Activated CD8-positive, alpha-beta memory T cell treated with anti-CD3 and anti-CD28 coated beads, Interleukin-2, amount 50 U/mL, for 24 hours (primary cell): ENCODE measurements at regions not wholly inside any gene's neighbourhood (a gene's known extent, or its start where the extent isn't known, plus 50 kb on each side); places are given as distances from the start of the nearest gene placed in this dataset.

Experiments
- DNase-seq: peaks from one replicate; pipeline ENCODE4 v3.0.0-alpha.2; 2020; ENCODE audit errors: extremely low read depth

DNA sequence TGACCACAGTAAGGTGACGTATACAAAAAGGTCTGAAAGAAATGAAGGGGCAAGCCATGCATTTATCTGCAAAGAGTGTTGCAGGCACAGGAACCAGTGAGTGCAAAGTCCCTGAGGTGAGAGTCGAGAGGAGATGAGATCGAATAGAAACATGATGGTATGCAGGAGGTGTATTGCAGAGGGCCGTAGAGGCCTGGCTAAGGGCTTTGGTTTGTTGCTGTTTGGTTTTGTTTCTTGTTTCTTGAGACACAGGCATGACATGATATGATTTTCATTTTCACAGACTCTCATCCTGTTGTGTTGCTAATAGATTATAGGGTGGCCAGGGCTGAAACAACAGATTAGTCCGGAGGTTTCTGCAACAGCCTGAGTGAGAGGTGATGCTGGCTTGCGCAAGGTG is 80.4 kb downstream of the HSPH1 start:
- DNase-seq = no peak

DNA sequence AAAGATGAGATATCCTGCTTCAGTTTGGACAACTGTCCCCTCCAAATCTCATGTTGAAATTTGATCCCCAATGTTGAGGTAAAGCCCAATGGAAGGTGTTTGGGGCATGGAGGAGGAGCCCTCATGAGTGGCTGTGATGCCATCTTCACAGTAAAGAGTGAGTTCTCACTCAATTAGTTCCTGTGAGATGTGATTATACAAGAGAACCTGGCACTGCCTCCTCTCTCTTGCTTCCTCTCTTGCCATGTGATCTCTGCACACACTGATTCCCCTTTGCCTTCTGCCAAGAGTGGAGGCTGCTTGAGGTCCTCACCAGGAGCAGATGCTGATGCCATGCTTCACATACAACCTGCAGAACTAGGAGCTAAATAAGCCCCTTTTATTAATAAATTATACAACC is 86.9 kb downstream of the HSPH1 start:
- DNase-seq = no peak

DNA sequence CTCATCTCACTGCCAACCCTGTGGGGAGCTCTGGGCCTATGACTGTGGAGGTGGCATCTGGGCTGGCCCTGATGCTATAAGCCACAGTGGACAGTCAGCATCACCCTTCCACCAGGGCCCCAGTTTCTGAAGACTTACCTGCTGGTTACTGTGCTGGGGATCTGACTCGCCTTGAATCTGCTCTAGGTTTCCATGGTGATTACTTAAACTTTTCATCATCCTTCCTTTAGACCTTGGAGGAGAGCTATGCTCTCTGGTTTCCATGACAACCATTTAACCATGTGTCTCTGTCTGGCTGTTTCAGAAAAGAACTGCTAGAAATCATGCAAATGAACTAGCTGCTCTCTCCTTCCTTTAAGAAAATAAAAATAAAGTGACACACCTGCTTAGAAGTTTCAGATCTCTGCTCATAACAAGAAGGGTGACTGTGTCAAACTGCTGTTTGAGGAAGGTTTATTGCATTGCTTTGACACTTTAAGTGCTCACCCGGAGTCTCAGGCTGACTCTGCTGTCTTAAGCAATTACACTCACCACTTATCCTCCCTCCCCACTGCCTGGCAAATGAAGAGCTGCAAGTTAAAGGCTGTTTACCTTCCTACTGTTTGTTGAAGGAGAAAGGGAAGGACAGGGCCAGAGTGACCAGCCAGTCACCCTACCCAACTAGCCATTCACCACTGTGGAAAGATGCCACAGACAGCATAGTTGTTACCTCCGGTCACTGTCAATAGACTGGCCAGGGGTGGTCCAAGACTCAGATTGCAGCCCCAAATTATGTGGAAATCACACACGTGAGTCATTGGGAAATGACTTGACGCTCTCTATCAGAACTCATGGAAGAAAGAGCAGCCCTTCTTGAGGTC is 87.6 kb downstream of the HSPH1 start:
- no peak for DNase-seq

DNA sequence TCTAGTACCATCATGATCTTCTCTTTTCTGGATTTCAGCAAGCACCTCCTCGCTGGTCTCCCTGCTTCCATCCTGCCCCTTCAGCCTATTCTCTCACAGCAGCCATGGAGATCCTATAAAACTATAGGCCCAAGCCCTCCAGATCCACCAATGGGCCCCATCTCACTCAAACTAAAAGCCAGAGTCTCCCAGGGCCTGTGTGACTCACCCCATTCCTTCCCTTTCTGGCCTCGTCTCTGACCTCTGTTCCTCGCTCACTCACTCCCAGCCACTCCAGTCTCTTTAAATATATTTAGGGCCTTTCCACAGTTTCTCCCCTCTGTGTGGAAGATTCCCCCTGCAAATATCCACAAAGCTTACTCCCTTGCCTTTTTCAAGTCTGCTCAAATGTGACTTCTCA is 89.7 kb downstream of the HSPH1 start:
- DNase-seq = no peak

DNA sequence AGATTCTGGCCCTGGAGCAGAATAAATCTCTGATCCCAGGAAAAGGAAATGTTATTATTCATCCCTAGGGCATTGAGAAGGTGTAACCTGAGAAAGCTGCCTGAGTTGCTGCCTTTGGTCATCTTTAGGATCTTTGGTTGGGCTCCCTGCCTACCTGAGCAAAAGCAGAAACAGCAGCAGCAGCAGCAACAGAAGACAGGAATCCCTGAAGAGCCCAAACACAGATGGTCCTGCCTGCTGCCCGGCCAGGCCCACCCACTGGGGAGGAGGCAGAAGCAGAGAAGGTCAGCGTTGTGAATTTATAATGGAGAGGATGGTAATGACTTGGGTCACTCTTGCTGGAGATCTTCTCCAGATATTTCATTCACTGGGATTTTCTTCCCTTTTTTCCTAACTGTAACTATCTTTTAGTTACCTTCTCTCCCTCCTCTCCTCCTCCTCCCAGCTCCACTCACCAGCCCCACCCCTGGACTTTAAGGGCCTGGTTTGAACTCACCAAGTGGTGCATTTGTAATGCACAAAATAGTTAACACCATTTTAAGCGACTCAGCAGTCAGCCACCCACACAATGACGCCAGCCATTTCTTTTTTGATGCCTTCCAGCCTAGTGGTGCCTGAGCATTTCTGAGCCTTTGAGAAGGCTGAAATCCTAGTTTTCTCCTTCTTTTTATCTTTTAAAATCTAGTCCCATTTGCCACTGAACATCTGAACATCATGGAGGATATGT is 91.7 kb downstream of the HSPH1 start:
- DNase-seq = no peak

DNA sequence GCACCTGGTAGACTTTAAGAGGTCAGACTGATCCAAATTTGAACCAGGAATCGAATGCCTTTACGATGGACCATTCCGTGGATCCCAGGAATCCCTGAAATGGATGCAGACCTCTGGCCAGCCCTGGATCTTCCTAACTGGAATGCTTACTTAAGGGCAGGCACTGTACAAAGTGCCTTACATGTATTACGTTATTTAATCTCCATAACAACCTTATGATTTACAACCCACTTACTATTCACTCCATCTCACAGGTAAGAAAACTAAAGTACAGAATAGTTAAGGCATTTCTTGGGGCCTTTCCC is 93.6 kb downstream of the HSPH1 start:
- DNase-seq = no peak

DNA sequence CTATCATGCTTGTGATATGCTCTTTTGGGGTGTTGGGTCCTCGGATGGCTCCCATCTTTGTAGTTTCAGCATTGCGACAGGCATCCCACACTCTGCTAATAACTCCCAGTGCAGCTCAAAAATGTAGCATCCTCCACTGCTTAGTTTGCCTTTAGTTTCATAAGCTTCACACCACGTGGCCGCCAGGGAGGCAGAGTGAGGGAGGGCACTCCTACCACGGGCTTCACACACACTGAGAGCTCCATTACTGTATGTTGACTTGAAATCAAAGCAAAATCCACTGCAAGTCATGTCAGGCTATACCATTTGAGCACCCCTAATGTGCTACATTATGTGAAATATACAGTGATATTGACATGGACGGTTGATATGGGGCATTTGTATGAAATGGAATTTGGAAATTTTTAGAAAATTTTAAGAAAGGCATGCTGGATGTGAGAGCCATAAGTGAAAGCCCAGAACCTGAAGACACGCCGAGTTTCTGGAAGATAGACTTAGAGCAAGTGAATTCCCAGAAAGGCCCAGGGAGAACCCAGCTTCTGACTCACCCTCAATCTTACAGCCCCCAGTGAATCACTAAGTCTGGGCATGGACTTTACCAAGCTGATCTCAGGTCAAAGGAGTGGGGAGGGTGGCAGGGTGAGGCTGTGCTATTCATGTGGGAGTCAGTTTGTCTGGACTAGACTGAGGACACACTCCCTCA is 94.1 kb downstream of the HSPH1 start:
- DNase-seq = no peak

DNA sequence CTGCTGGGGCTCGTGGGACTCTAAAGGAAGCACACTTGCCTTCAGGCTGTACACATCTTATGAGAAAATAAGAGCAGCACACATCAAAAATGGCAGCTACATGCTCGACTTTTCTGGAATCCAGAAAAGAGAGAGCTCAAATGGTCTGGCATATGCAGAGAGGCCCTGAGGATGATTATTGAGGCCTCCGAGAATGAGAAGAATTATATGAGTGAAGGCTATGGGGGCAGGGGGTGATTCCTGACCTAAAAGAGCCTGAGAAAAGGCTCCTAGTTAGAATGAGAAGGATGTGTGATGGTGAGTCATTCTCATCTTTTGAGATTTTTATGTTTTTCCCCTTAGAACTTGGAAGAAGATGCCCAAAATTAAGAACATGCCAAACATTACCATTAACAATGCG is 97.1 kb downstream of the HSPH1 start:
- DNase-seq = no peak

DNA sequence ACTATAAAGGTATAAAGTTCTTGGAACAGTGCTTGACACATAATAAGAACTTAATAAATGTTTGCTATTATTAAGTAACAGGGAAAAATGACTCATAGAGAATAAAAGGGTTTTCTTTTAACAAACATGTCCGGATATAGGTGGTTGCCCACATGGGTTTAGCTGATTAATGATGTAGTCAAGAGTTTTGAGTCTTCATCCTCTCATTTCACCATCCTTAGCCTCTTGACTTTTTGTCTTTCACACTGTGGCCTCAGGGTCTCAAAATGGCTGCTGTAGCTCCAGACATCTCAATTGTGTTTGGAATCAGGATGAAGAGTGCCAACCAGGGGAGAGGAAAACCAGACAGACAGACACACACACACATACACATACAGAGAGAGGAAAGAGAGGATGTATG is 97.9 kb downstream of the HSPH1 start:
- no peak for DNase-seq

DNA sequence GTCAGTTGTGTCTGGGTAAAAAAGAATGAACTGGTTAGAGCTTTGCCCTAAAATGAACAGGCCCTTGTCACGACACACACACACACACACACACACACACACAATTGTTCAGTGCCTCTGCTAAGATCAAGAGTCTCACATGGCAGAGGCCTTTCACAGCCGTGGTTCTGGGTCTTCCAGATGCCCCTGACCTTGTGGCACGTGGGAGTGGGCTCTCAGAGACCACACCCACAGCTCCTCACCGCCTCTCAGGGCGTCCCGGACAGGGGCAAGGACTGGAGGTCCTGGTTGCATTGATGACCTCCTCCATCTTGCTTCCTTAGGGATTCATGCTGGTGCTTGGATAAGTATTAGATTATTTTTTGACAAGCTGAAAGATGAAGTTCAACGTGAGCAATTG is 101.0 kb downstream of the HSPH1 start:
- no peak for DNase-seq

DNA sequence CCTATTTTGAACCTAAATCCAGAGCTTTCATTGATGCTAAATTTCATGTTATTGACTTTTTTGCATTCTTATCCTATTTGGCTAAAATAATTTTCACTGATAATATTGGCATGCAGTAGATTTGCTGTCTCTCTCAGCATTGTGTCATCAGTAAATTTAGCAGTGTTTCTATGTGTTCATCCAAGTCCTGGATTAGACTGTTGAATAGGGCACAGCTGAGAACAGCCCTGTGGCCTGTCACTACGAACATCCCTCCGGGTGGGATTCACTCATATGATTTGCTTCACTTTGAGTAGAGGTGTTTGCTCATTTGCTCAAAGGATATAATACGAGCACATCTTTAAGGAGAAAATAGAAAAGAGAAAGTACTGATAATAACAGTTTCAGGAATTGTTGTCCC is 101.5 kb downstream of the HSPH1 start:
- DNase-seq = no peak

DNA sequence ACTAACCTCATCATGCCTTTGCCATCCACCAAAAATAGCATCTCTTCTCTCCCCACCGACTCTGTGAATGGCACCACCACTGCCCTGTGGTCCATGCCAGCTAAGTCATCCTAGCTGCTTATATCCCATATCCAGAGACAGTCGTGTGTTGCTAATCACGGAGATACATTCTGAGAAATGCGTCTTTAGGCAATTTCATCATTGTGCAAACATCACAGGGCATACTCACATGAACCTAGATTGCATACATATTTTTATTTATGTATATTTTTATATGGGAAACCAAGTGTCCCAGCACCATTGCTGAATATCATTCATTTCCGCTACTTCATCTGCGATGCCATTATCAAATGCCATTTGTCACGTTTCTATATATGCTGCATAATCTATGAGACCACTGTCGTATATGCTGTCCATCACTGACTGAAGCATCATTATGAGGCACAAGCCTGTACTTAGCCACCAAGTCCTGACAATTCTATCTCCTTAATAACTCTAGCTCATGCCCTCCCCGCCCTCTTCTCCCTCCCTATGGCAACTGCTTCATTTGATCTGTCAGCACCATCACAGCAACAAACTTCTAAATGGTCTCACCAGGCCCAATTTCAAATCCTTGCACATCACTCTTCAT is 104.2 kb downstream of the HSPH1 start:
- no peak for DNase-seq

DNA sequence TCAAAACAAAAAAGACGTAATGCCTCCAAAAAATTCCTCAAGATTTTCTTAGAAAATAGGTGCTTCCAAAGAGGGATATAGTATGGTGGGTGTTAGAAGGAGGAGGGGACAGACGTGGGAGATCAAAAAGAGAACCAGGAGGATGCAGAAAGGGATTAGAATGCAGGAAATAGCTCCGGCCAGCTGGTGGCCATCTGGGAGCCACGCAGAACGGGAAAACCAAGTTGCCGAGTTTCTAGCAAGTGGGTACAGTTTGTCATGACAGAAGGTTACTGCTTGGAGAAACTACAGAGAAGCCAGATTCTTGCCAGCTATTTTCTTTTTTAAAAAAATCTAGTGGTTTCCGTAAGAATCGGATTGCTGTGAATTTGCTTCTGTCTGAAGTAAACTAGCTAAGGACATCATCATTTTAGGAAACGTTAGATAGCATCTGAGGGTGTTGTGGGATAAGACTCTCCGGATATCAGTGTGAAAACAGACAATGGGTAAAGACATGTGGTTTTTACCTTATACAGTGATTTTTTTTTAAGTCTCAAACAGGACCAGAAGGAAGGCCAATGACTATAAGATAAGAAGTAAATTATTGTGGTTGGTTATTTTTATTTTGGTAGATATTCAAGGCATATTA is 104.9 kb downstream of the HSPH1 start:
- no peak for DNase-seq

DNA sequence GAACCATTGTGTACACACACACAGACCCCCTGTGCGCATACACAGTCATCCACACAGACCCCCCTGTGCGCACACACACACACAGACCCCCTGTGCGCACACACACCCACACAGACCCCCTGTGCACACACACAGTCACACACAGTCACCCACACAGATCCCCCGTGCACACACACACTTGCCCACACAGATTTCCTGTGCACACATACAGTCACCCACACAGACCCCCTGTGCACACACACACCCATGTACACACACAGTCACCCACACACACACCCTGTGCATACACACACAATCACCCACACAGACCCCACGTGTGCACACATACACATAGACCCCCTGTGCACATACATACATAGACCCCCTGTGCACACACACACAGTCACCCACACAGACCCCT is 106.1 kb downstream of the HSPH1 start:
- no peak for DNase-seq

DNA sequence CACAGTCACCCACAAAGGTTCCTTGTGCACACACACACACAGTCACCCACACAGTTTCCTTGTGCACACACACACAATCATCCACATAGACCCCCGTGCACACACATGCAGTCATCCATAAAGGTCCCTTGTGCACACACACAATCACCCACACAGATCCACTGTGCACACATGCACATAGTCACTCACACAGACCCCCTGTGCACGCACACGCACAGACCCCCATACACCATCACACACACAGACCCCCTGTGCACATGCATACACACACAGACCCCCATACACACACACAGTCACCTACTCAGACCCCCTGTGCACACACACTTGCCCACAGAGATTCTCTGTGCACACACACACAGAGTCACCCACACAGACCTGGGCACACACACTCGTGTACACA is 107.1 kb downstream of the HSPH1 start:
- no peak for DNase-seq

DNA sequence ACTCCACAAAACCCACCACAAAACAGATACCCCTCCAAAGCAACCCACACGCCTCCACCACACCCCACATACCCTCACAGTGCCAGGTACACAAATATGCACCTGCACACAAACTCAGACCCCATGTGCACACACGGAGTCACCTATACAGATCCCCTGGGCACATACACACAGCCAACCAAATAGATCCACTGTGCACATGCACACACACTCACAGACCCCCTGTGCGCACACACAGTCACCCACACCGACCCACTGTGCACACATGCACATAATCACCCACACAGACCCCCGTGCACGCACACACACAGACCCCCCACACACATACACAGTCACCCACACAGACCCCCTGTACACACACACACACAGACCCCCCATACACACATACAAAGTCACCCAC is 107.8 kb downstream of the HSPH1 start:
- no peak for DNase-seq

DNA sequence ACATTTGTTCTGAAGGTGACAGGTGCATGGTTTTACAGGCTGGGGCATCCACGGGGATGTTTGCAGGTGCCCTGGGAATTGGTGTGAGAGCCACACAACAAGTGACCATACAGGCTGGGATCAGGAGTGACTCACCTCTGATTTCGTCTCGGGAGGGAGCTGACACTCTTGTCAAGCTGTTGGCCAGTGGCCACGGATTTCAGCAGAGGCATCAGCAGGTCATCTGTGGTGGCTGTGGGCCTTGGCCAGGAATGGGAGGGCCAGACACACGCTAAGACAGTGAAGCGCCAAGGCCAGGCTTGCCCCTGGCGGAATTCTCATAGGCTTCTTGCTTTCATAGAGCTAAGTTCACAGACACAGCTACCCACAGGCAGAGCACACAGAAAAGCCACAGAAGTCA is 108.6 kb downstream of the HSPH1 start:
- DNase-seq = no peak

DNA sequence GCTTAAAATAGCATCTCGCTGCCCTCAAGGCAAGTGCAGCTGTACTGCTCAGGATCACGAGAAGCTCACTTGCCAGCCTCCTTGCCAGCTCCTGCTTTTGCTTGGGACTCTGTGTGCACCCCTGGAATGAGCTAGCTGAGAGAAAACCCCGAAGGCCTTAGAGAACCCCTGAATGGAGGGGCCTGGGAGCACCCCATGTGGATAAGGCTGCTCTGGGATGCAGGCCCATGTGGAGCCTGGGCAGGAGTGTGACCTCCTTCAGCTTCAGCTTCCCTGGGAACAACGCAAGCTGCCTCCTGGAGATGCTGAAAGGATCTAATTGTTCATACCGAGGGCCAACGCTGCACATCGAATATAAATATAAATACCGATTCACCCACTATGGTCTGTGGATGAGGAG is 109.2 kb downstream of the HSPH1 start:
- DNase-seq = no peak

DNA sequence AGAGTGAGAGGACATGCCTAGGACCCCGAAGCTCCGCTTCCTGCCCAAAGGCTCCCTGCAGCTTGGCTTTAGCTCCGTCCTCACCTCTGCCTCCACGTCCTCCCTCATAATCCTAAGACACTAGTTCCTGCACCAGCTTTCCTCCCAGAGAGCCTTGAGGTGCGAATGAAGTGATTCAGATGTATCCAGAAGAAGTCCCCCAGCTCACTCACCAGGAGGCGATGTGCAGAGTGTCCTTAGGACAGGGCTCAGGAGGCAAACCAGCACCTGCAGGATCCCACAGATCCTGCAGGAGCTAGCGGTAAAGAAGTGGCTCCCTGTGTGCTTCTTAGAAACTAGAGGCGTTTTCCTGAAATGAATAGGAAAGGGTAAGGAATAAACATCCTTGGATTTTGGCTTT is 109.7 kb downstream of the HSPH1 start:
- DNase-seq = no peak

DNA sequence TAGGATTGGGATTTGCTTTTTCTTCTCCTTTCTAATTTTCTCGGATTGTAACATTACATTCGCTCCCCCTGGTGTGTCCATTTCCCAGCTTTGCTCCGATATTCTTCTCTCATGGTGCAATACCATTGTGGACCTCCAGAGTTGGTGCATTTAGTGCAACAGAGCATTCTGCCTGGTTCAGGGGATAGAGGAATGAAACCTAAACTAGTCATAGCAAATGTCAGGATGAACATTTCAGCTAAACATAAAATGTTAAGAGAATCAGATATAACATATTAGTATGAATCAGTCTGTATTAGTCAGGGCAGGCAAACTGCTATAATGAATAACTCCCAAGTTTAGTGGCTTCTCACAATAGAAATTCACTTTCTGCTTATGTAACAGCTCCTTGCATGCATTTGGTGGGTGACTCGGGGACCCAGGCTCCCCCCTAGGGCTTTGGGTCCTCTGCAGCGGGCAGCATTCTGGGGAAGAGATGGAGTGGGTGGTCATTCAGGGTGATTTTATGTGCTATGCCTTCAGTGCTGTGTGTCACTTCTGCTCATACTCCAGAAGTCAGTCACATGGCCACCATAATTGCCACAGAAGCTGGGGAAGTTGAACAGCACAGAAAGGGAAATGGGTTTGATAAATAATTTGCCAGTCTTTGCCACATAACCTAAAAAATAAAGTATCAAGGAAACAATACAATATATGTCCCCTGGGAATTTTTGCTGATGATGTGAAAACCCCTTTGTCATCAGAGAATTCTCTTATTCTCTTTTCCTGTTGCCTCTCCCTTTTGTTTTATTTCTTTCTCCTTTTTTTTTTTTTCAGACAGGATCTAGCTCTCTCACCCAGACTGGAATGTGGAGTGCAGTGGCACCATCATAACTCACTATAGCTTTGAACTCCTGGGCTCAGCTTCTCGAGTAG is 111.0 kb downstream of the HSPH1 start:
- no peak for DNase-seq

DNA sequence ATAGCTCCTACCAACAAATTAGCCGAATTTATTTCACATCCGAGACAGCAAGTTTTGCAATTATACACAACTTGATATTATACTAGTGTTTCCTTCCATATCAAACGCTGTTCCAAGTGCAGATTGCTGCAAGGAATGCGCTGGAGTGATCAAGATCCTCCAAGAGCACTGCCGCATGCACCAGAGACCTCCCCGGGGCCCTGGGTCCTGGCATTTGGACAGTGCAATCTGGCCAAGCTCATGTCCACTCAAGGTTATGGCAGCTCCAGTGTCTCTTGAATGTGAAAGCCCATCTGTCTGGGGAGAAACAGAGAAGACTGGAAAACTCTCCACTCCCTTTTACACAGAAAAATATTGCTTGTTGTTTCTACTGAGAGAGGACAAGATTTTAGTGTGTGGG is 111.9 kb downstream of the HSPH1 start:
- no peak for DNase-seq
